Astrocyte of the spinal cord (primary cell): ENCODE measurements at regions not wholly inside any gene's neighbourhood (a gene's known extent, or its start where the extent isn't known, plus 50 kb on each side); places are given as distances from the start of the nearest gene placed in this dataset.

Experiments used
- DNase-seq: peaks from one replicate; pipeline ENCODE4 v3.0.0; 2011; ENCODE audit warnings: low read depth, low spot score
- H3K4me3 ChIP-seq: 2 replicates; pipeline ENCODE4 v1.5.1; 2011; ENCODE audit warnings: low read depth, mild to moderate bottlenecking, low read length, moderate library complexity
- CTCF ChIP-seq: IDR thresholded peaks from 2 replicates; pipeline ENCODE4 v1.5.1; 2012; ENCODE audit warnings: low read depth, mild to moderate bottlenecking, low read length, inconsistent platforms
- in situ Hi-C: cut with HindIII; loops from 2 replicates; pipeline ENCODE4 v1.10.0; 2017; ENCODE audit warnings: low sequenced_read_pairs

- in situ Hi-C loops, result no loop called here
- H3K4me3 ChIP-seq, result no peak overlapping the region
- no peak for TF ChIP-seq CTCF
- DNase-seq, result no peak
Measured at GRCh38 chr7:85730012-85730411, 543.2 kb upstream of the SEMA3D start.

GRCh38 chr7:85725026-85725425 is 538.2 kb upstream of the SEMA3D start:
- no peak for TF ChIP-seq CTCF
- no peak for DNase-seq
- no peak overlapping the region for H3K4me3 ChIP-seq
- in situ Hi-C loops, result no loop called here

- in situ Hi-C loops, result no loop called here
- TF ChIP-seq CTCF, result no peak
- H3K4me3 ChIP-seq, result no peak overlapping the region
- DNase-seq, result peak; percentile 55
Measured at GRCh38 chr7:85719981-85720953, 533.4 kb upstream of the SEMA3D start.

GRCh38 chr7:85716353-85716752 is 529.5 kb upstream of the SEMA3D start:
- H3K4me3 ChIP-seq, result no peak overlapping the region
- DNase-seq, result no peak
- no peak for TF ChIP-seq CTCF
- in situ Hi-C loops, result no loop called here

GRCh38 chr7:85714951-85715350 is 528.1 kb upstream of the SEMA3D start:
- in situ Hi-C loops, result no loop called here
- no peak for TF ChIP-seq CTCF
- DNase-seq, result no peak

GRCh38 chr7:85714043-85714578 is 527.3 kb upstream of the SEMA3D start:
- no peak for DNase-seq
- in situ Hi-C loops, result no loop called here
- no peak for TF ChIP-seq CTCF
- no peak overlapping the region for H3K4me3 ChIP-seq

More at GRCh38 chr7:85714951-85715350, 528.1 kb upstream of the SEMA3D start:
- no peak overlapping the region for H3K4me3 ChIP-seq
